Keratinocyte (primary cell): ENCODE measurements at regions not wholly inside any gene's neighbourhood (a gene's known extent, or its start where the extent isn't known, plus 50 kb on each side); places are given as distances from the start of the nearest gene placed in this dataset.
A peak's percentile ranks its signal among the peaks of the same experiment; 100 is the strongest.

Source experiments
- DNase-seq: peaks from one replicate; pipeline ENCODE4 v3.0.0-alpha.2; 2011; ENCODE audit warnings: low read depth, missing footprints, low spot score
- FAIRE-seq: peaks from 2 replicates; lab custom pipeline; 2011; peaks lifted over from hg19 to GRCh38; lab: Jason Lieb, UNC
- H2AFZ ChIP-seq: 2 replicates; pipeline ENCODE4 v1.6.0; 2012; ENCODE audit warnings: low read length, control low read depth, inconsistent platforms; ENCODE audit not compliant: control insufficient read depth
- H3K27ac ChIP-seq: 2 replicates; pipeline ENCODE4 v1.5.1; 2011; ENCODE audit warnings: low read length; ENCODE audit not compliant: control insufficient read depth, insufficient read depth
- H3K27me3 ChIP-seq: 3 replicates; pipeline ENCODE4 v1.6.0; 2011; ENCODE audit warnings: low read length; ENCODE audit not compliant: control insufficient read depth, insufficient read depth; ENCODE audit errors: extremely low read depth
- H3K36me3 ChIP-seq, 2 experiments: 2 replicates in 1 of 2; 3 replicates in 1 of 2; pipeline ENCODE4 v1.5.1; 2011; ENCODE audit warnings: low read length in 2 of 2, mild to moderate bottlenecking in 1 of 2; ENCODE audit not compliant: control insufficient read depth in 2 of 2, insufficient read depth in 2 of 2; ENCODE audit errors: extremely low read depth in 1 of 2
- H3K4me1 ChIP-seq: 3 replicates; pipeline ENCODE4 v1.5.1; 2011; ENCODE audit warnings: low read length; ENCODE audit not compliant: control insufficient read depth, insufficient read depth; ENCODE audit errors: extremely low read depth
- H3K4me2 ChIP-seq: 3 replicates; pipeline ENCODE4 v1.6.0; 2011; ENCODE audit warnings: low read depth, low read length; ENCODE audit not compliant: control insufficient read depth, insufficient read depth; ENCODE audit errors: extremely low read depth
- H3K4me3 ChIP-seq, 3 experiments: fragments of 200-600 bp in 1 of 3; sonication (generic) in 1 of 3; 2 replicates in 2 of 3; 3 replicates in 1 of 3; pipeline ENCODE4 v1.5.1; 2011 to 2016; ENCODE audit warnings: low read length in 3 of 3, mild to moderate bottlenecking in 3 of 3, control low read depth in 2 of 3, inconsistent platforms in 1 of 3, low read depth in 1 of 3, mixed read lengths in 1 of 3, mixed run types in 1 of 3, moderate library complexity in 1 of 3; ENCODE audit not compliant: control insufficient read depth in 2 of 3, insufficient read depth in 2 of 3; ENCODE audit errors: extremely low read depth in 1 of 3
- H3K79me2 ChIP-seq: 2 replicates; pipeline ENCODE4 v1.6.0; 2012; ENCODE audit warnings: low read length; ENCODE audit not compliant: control insufficient read depth, insufficient read depth
- H3K9ac ChIP-seq: 3 replicates; pipeline ENCODE4 v1.6.0; 2011; ENCODE audit warnings: low read length; ENCODE audit not compliant: control insufficient read depth, insufficient read depth; ENCODE audit errors: extremely low read depth
- H3K9me1 ChIP-seq: 3 replicates; pipeline ENCODE4 v1.6.0; 2011; ENCODE audit warnings: low read length; ENCODE audit not compliant: control insufficient read depth, insufficient read depth; ENCODE audit errors: extremely low read depth
- H3K9me3 ChIP-seq: 2 replicates; pipeline ENCODE4 v1.5.1; 2012; ENCODE audit warnings: low read depth, low read length; ENCODE audit not compliant: control insufficient read depth
- H4K20me1 ChIP-seq: 3 replicates; pipeline ENCODE4 v1.6.0; 2011; ENCODE audit warnings: low read length; ENCODE audit not compliant: control insufficient read depth, insufficient read depth; ENCODE audit errors: extremely low read depth
- CTCF ChIP-seq, 3 experiments: IDR thresholded peaks in 1 of 3; conservative IDR thresholded peaks in 1 of 3; optimal IDR thresholded peaks in 1 of 3; 2 replicates in 2 of 3; 3 replicates in 1 of 3; pipeline versions ENCODE3 to v1.5.1; 2011; ENCODE audit warnings: low read length in 3 of 3, mild to moderate bottlenecking in 3 of 3, moderate library complexity in 2 of 3, control low read depth in 1 of 3, inconsistent platforms in 1 of 3; ENCODE audit not compliant: insufficient read depth in 2 of 3; ENCODE audit errors: extremely low read depth in 1 of 3
- EZH2 ChIP-seq: IDR thresholded peaks from one replicate; pipeline ENCODE4 v1.6.1; 2012; ENCODE audit warnings: inconsistent platforms, mild to moderate bottlenecking, low read length, moderate library complexity
- dilution Hi-C: fragments of 300-500 bp; cut with MboI; formaldehyde crosslinking; loops from one replicate; pipeline ENCODE4 v1.7.0; 2020; ENCODE audit warnings: low sequenced_read_pairs; ENCODE audit not compliant: extremely low pct_ligation_motif_present

- TF ChIP-seq EZH2 = no peak
- TF ChIP-seq CTCF (optimal IDR thresholded peaks at IDR 0.05 in 1 of 3, IDR thresholded peaks at IDR 0.05 in 1 of 3, conservative IDR thresholded peaks at IDR 0.05 in 1 of 3; ENCODE audit: extremely low read depth in 1 of 3, insufficient read depth in 2 of 3, low read length in 3 of 3) = no peak
- FAIRE-seq (no peak), DNase-seq (no peak)
- H3K27ac ChIP-seq = peak overlapping the region; percentile 46
- H3K9me3 ChIP-seq = no peaks in the 10 kb centered on the region
- H3K9me1 ChIP-seq = no peaks in the 10 kb centered on the region
- dilution Hi-C loops = no loop called here
- H3K9ac ChIP-seq = no peak overlapping the region
- no peaks in the 10 kb centered on the region for H4K20me1 ChIP-seq
- no peaks in the 10 kb centered on the region for H3K36me3 ChIP-seq
- no peaks in the 10 kb centered on the region for H3K79me2 ChIP-seq
- H2AFZ ChIP-seq = no peak overlapping the region
- no peak overlapping the region for H3K4me3 ChIP-seq
- peaks cover 44% of the 10 kb centered on the region for H3K4me1 ChIP-seq
- no peaks in the 10 kb centered on the region for H3K27me3 ChIP-seq
- H3K4me2 ChIP-seq = no peak overlapping the region
These were observed 508.8 kb downstream of the ZEB2 start for GRCh38 chr2:144011098-144011497.

GRCh38 chr2:144010096-144010836, 509.7 kb downstream of the ZEB2 start:
- peak overlapping the region; percentile 19 for H2AFZ ChIP-seq
- TF ChIP-seq CTCF (optimal IDR thresholded peaks at IDR 0.05 in 1 of 3, IDR thresholded peaks at IDR 0.05 in 1 of 3, conservative IDR thresholded peaks at IDR 0.05 in 1 of 3; ENCODE audit: extremely low read depth in 1 of 3, insufficient read depth in 2 of 3, low read length in 3 of 3) = no peak
- TF ChIP-seq EZH2 = no peak
- H3K27me3 ChIP-seq = no peaks in the 10 kb centered on the region
- no peak overlapping the region for H3K4me3 ChIP-seq
- no peaks in the 10 kb centered on the region for H4K20me1 ChIP-seq
- dilution Hi-C loops = no loop called here
- FAIRE-seq (peak; percentile 89), DNase-seq (peak; percentile 41)
- H3K27ac ChIP-seq = peak overlapping the region; percentile 60
- H3K36me3 ChIP-seq = no peaks in the 10 kb centered on the region
- H3K9ac ChIP-seq = no peak overlapping the region
- peak overlapping the region; percentile 19 for H3K4me2 ChIP-seq
- H3K4me1 ChIP-seq = peaks cover 38% of the 10 kb centered on the region
- no peaks in the 10 kb centered on the region for H3K9me1 ChIP-seq
- H3K9me3 ChIP-seq = no peaks in the 10 kb centered on the region
- no peaks in the 10 kb centered on the region for H3K79me2 ChIP-seq
